Suprapubic skin (tissue), 4 donors: ENCODE measurements at regions not wholly inside any gene's neighbourhood (a gene's known extent, or its start where the extent isn't known, plus 50 kb on each side); places are given as distances from the start of the nearest gene placed in this dataset.

ENCODE experiments used
- DNase-seq, 2 donors: peaks; one replicate each; pipeline ENCODE4 v3.0.0-alpha.2; 2019; ENCODE audit warnings: low spot score in 2 of 2
- H3K27ac ChIP-seq: fragments of 200-600 bp; sonication (generic); one replicate; pipeline ENCODE4 v1.5.1; 2019
- H3K27me3 ChIP-seq: fragments of 200-600 bp; sonication (generic); one replicate; pipeline ENCODE4 v1.5.1; 2019
- H3K36me3 ChIP-seq: fragments of 200-600 bp; sonication (generic); one replicate; pipeline ENCODE4 v1.5.1; 2019
- H3K4me1 ChIP-seq: fragments of 200-600 bp; sonication (generic); one replicate; pipeline ENCODE4 v1.5.1; 2019
- H3K4me3 ChIP-seq: fragments of 200-600 bp; sonication (generic); one replicate; pipeline ENCODE4 v1.5.1; 2019; ENCODE audit warnings: mild to moderate bottlenecking
- H3K9me3 ChIP-seq: fragments of 200-600 bp; sonication (generic); one replicate; pipeline ENCODE4 v1.5.1; 2019
- EP300 ChIP-seq: sonication (generic); formaldehyde crosslinking; IDR thresholded peaks from one replicate; pipeline ENCODE4 v1.6.1; 2017; ENCODE audit warnings: antibody characterized with exemption
- POLR2A ChIP-seq, 2 donors: fragments of 450-650 bp; IDR thresholded peaks; one replicate each; pipeline ENCODE4 v1.6.1; 2017; ENCODE audit warnings: antibody characterized with exemption in 2 of 2, mild to moderate bottlenecking in 2 of 2, moderate library complexity in 2 of 2
- POLR2AphosphoS5 ChIP-seq, 3 donors: sonication (generic); formaldehyde crosslinking; IDR thresholded peaks; one replicate each; pipeline ENCODE4 v1.6.1; 2017; ENCODE audit warnings: antibody characterized with exemption in 3 of 3
- WGBS: methylation state at CpG from one replicate; pipeline ENCODE4 v1.1.5; 2018; 5-methylcytosine and 5-hydroxymethylcytosine counted together
- TF ChIP-seq, protein P1 (sequence below), 2 donors: fragments of 200-600 bp in 1 of 2; fragments of 450-650 bp in 1 of 2; sonication (generic) in 1 of 2; IDR thresholded peaks; one replicate each; pipeline ENCODE4 v1.5.1; 2016 to 2019; ENCODE audit warnings: antibody characterized with exemption in 2 of 2, mild to moderate bottlenecking in 1 of 2, moderate library complexity in 1 of 2

DNA sequence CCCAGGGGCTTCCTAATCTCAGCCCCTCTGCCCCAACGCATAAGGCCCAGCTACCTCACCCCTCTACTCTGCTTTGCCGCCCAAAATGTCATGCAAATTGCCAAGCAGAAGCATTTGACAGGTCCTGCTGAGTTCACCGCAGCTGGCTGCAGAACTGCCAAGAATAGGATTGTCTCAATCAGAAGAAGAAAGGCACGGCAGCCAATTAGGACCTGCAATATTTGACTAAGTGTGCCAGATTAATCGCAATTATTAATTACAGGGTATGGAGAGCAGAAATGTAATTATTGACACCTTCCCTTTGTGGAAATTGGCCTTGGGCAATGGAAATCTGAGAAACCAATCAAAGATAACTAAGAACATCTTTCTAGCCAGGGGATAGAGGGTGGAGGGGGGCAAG is 318.6 kb downstream of the LRFN2 start:
- no peak for DNase-seq
- Histone ChIP-seq H3K9me3 (no peaks in the 10 kb centered on the region), H3K27ac (no peak overlapping the region), H3K36me3 (no peaks in the 10 kb centered on the region), H3K4me3 (no peak overlapping the region), H3K27me3 (peaks cover 4% of the 10 kb centered on the region), H3K4me1 (no peaks in the 10 kb centered on the region)
- WGBS = 35% methylated on average over 5 of the region's 5 CpGs
- TF ChIP-seq POLR2AphosphoS5 (IDR thresholded peaks at IDR 0.05) (no peak), EP300 (no peak), POLR2A (IDR thresholded peaks at IDR 0.05) (no peak)
- TF ChIP-seq, protein P1, sequence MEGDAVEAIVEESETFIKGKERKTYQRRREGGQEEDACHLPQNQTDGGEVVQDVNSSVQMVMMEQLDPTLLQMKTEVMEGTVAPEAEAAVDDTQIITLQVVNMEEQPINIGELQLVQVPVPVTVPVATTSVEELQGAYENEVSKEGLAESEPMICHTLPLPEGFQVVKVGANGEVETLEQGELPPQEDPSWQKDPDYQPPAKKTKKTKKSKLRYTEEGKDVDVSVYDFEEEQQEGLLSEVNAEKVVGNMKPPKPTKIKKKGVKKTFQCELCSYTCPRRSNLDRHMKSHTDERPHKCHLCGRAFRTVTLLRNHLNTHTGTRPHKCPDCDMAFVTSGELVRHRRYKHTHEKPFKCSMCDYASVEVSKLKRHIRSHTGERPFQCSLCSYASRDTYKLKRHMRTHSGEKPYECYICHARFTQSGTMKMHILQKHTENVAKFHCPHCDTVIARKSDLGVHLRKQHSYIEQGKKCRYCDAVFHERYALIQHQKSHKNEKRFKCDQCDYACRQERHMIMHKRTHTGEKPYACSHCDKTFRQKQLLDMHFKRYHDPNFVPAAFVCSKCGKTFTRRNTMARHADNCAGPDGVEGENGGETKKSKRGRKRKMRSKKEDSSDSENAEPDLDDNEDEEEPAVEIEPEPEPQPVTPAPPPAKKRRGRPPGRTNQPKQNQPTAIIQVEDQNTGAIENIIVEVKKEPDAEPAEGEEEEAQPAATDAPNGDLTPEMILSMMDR (IDR thresholded peaks at IDR 0.05) = no peak

DNA sequence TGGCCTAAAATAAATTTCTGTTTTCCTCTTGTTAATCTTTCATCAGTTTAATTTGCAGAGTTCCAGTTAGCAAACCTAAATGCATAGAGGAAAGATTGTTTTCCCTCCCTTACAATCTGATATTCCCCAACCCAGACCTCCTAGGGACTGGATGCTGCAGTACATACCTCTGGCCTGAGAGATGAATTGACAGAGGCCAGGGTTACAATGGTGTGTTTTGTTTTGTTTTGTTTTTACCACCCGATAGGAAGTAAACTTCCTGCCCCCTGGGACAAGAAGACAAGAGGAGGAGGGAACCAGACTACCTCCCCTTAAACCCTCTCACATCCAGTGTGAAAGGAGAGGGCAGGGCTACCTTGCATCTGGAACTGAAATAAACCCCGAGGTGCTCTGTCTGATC is 319.0 kb downstream of the LRFN2 start:
- WGBS = 9% methylated on average over 2 of the region's 2 CpGs
- Histone ChIP-seq H3K4me1 (no peaks in the 10 kb centered on the region), H3K9me3 (no peaks in the 10 kb centered on the region), H3K27me3 (peaks cover 4% of the 10 kb centered on the region), H3K36me3 (no peaks in the 10 kb centered on the region), H3K27ac (no peak overlapping the region), H3K4me3 (no peak overlapping the region)
- no peak for TF ChIP-seq EP300
- TF ChIP-seq, protein P1 (IDR thresholded peaks at IDR 0.05) = no peak
- TF ChIP-seq POLR2AphosphoS5 (IDR thresholded peaks at IDR 0.05) = no peak
- no peak for TF ChIP-seq POLR2A (IDR thresholded peaks at IDR 0.05)
- no peak for DNase-seq

DNA sequence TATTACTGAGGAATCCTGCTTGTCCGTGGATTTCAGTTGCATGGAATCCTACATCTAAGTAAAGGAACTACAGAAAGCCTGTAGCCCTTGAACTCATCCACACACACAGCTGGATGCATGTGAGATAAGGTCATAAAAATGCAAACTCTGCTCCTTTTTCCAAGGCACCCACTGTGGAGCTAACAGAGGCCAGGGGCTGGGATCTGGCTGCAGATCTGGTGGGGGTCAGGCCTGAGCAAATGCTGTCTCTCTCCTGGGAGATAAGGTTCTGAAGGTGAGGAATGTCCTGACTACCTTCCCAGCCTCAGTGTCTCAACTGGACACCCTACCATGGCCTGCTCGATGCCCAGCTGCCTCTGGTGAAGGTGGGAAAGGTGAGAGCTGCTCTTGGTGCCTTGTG is 321.5 kb downstream of the LRFN2 start:
- no peak for DNase-seq
- 50% methylated on average over 1 of the region's 2 CpGs for WGBS
- no peaks in the 10 kb centered on the region for H3K4me1 ChIP-seq
- H3K9me3 ChIP-seq = no peaks in the 10 kb centered on the region
- no peak overlapping the region for H3K4me3 ChIP-seq
- H3K27me3 ChIP-seq = no peaks in the 10 kb centered on the region
- TF ChIP-seq EP300 (no peak), POLR2A (IDR thresholded peaks at IDR 0.05) (no peak), POLR2AphosphoS5 (IDR thresholded peaks at IDR 0.05) (no peak)
- TF ChIP-seq, protein P1 (IDR thresholded peaks at IDR 0.05) = no peak
- H3K36me3 ChIP-seq = no peaks in the 10 kb centered on the region
- no peak overlapping the region for H3K27ac ChIP-seq

DNA sequence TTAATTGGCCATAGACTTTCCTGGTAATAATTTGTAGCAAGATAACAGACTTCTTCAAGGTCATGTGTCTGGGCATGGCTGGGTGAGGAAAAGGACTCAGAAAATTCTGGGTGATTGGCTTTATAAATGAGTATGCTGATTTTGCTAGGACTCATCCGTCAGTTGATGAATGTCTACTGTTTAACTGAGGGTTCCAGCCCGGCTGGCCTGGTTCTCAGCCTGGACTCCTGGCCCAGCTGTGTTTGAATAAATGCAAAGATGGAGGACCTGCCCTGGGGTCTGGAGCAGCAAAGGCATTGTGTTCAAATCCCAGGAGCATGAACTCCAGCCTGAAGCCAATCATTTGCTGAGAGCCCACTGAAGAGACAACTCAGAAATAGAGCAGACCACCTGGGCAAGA is 323.2 kb downstream of the LRFN2 start:
- 70% methylated on average over 1 of the region's 2 CpGs for WGBS
- H3K27ac ChIP-seq = no peak overlapping the region
- H3K9me3 ChIP-seq = no peaks in the 10 kb centered on the region
- H3K27me3 ChIP-seq = no peaks in the 10 kb centered on the region
- no peaks in the 10 kb centered on the region for H3K4me1 ChIP-seq
- no peak overlapping the region for H3K4me3 ChIP-seq
- no peaks in the 10 kb centered on the region for H3K36me3 ChIP-seq
- DNase-seq = no peak
- no peak for TF ChIP-seq POLR2AphosphoS5 (IDR thresholded peaks at IDR 0.05)
- TF ChIP-seq EP300 = no peak
- no peak for TF ChIP-seq POLR2A (IDR thresholded peaks at IDR 0.05)
- TF ChIP-seq, protein P1 (IDR thresholded peaks at IDR 0.05) = no peak

DNA sequence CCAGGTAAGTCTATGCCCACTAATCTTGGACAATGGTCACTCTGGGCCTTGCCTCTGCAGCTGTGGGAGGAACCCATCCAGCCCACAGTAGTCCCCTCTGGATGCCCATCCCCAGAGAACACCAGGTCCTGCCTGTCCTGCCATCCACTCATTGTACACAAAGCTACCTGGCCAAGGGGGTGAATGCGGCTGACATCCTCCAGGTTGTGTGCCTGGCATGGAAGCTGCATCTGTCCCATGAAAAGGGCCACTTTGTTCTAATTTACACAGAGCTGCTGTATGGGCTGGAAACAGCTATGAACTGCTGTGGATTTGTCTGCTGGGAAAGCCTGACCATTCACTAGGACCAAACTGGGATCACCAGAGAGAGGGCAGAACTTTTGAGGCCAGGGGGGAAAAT is 324.8 kb downstream of the LRFN2 start:
- WGBS = 100% methylated on average over 1 of the region's 1 CpG
- TF ChIP-seq POLR2AphosphoS5 (IDR thresholded peaks at IDR 0.05) (no peak), EP300 (no peak), POLR2A (IDR thresholded peaks at IDR 0.05) (no peak)
- TF ChIP-seq, protein P1 (IDR thresholded peaks at IDR 0.05) = no peak
- DNase-seq = no peak

More for the DNA sequence above, 324.8 kb downstream of the LRFN2 start:
- H3K4me3 ChIP-seq = no peak overlapping the region
- H3K27ac ChIP-seq = no peak overlapping the region
- H3K4me1 ChIP-seq = no peaks in the 10 kb centered on the region
- no peaks in the 10 kb centered on the region for H3K9me3 ChIP-seq
- no peaks in the 10 kb centered on the region for H3K27me3 ChIP-seq
- no peaks in the 10 kb centered on the region for H3K36me3 ChIP-seq
